Trophoblast cell (in vitro differentiated cells and primary cell): ENCODE measurements at regions not wholly inside any gene's neighbourhood (a gene's known extent, or its start where the extent isn't known, plus 50 kb on each side); places are given as distances from the start of the nearest gene placed in this dataset.

Source experiments
- DNase-seq, 2 donors: peaks; one replicate each; pipeline ENCODE4 v3.0.0-alpha.2; 2016
- H2AFZ ChIP-seq: 2 replicates; pipeline ENCODE4 v1.6.1; 2013; ENCODE audit warnings: low read length, moderate library complexity, mild to moderate bottlenecking; ENCODE audit not compliant: insufficient read depth, poor library complexity
- H2AK5ac ChIP-seq: 2 replicates; pipeline ENCODE4 v1.6.1; 2013; ENCODE audit warnings: mild to moderate bottlenecking, low read length
- H2BK120ac ChIP-seq: 2 replicates; pipeline ENCODE4 v1.6.1; 2013; ENCODE audit warnings: low read length, mild to moderate bottlenecking, moderate library complexity; ENCODE audit not compliant: insufficient read depth, poor library complexity
- H2BK12ac ChIP-seq: 2 replicates; pipeline ENCODE4 v1.6.1; 2013; ENCODE audit warnings: mild to moderate bottlenecking, low read length, moderate library complexity
- H2BK5ac ChIP-seq: 2 replicates; pipeline ENCODE4 v1.6.1; 2013; ENCODE audit warnings: low read length, low read depth, moderate library complexity, mild to moderate bottlenecking; ENCODE audit not compliant: poor library complexity
- H3K14ac ChIP-seq: 2 replicates; pipeline ENCODE4 v1.6.1; 2013; ENCODE audit warnings: mild to moderate bottlenecking, low read length
- H3K18ac ChIP-seq: 2 replicates; pipeline ENCODE4 v1.6.1; 2013; ENCODE audit warnings: mild to moderate bottlenecking, low read length
- H3K23ac ChIP-seq: 2 replicates; pipeline ENCODE4 v1.6.1; 2013; ENCODE audit warnings: low read length
- H3K27ac ChIP-seq: 2 replicates; pipeline ENCODE4 v1.5.1; 2013; ENCODE audit warnings: low read depth, mild to moderate bottlenecking, inconsistent platforms, low read length, moderate library complexity
- H3K27me3 ChIP-seq: 2 replicates; pipeline ENCODE4 v1.6.1; 2013; ENCODE audit warnings: inconsistent platforms, mild to moderate bottlenecking, low read length, moderate library complexity; ENCODE audit not compliant: insufficient read depth
- H3K36me3 ChIP-seq, 2 experiments: 1 replicate in 1 of 2; 2 replicates in 1 of 2; pipeline ENCODE4 v1.6.1; 2013; ENCODE audit warnings: low read length in 2 of 2, mild to moderate bottlenecking in 2 of 2, moderate library complexity in 1 of 2; ENCODE audit not compliant: insufficient read depth in 2 of 2, control insufficient read depth in 1 of 2
- H3K4ac ChIP-seq: 2 replicates; pipeline ENCODE4 v1.6.1; 2013; ENCODE audit warnings: low read depth, mild to moderate bottlenecking, low read length, moderate library complexity
- H3K4me1 ChIP-seq, 2 experiments: 1 replicate in 1 of 2; 2 replicates in 1 of 2; pipeline ENCODE4 v1.6.1; 2013; ENCODE audit warnings: low read length in 2 of 2, mild to moderate bottlenecking in 2 of 2, moderate library complexity in 1 of 2; ENCODE audit not compliant: insufficient read depth in 2 of 2, control insufficient read depth in 1 of 2
- H3K4me2 ChIP-seq: 2 replicates; pipeline ENCODE4 v1.6.1; 2013; ENCODE audit warnings: inconsistent platforms, mild to moderate bottlenecking, low read length, moderate library complexity
- H3K4me3 ChIP-seq: 2 replicates; pipeline ENCODE4 v1.5.1; 2013; ENCODE audit warnings: mild to moderate bottlenecking, low read depth, low read length, inconsistent platforms
- H3K79me1 ChIP-seq: one replicate; pipeline ENCODE4 v1.6.1; 2013; ENCODE audit warnings: low read length
- H3K79me2 ChIP-seq: 2 replicates; pipeline ENCODE4 v1.6.1; 2013; ENCODE audit warnings: low read length, mild to moderate bottlenecking; ENCODE audit not compliant: control insufficient read depth, insufficient read depth, poor library complexity
- H3K9ac ChIP-seq: 2 replicates; pipeline ENCODE4 v1.6.1; 2013; ENCODE audit warnings: mild to moderate bottlenecking, low read length
- H3K9me3 ChIP-seq: 2 replicates; pipeline ENCODE4 v1.6.1; 2013; ENCODE audit warnings: low read depth, mild to moderate bottlenecking, control low read depth, inconsistent platforms, low read length; ENCODE audit not compliant: insufficient read depth
- H4K12ac ChIP-seq: 2 replicates; pipeline ENCODE4 v1.6.1; 2013; ENCODE audit warnings: low read depth, mild to moderate bottlenecking, low read length, moderate library complexity
- H4K8ac ChIP-seq: 2 replicates; pipeline ENCODE4 v1.6.1; 2013; ENCODE audit warnings: low read depth, mild to moderate bottlenecking, low read length, moderate library complexity
- H4K91ac ChIP-seq: one replicate; pipeline ENCODE4 v1.6.1; 2013; ENCODE audit warnings: low read depth, mild to moderate bottlenecking, low read length, moderate library complexity
- WGBS: extraction: QIAGEN DNeasy Blood & Tissue Kit; methylation state at CpG from one replicate; pipeline ENCODE4 v1.1.7; 2013; ENCODE audit warnings: missing lambda C conversion rate; ENCODE audit not compliant: insufficient read length, insufficient coverage; ENCODE audit errors: extremely low coverage; 5-methylcytosine and 5-hydroxymethylcytosine counted together

DNA sequence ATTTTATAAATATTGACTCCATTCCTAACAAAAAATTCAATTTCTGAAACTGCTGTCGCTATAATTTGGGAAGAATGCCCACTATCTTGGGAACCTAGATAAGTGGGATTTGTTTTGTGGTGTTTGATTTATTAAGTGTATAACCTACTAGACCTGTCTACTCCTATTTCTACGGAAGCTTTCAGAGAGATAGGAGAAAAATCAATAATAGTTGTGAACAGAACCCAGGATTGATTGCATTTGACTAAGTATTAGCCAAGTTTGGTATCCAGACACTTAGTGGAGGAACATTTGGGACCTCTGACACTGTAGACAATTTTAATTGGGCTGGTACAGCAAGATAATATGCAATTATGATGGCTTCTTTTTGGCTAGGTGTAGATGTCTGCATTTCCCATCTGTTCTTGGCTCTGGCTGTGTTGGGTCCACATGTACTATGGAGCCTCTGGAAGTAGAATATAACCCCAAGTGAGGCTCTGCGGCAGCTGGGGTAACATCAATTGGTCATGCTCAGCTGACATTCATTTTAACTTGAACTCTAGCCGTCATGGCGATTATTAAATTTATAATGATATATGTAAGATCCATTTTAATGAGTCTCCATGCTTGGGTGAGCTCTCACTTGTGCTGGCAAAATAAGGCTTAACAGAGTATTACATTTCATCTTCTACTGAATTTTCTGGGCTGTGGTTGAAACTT is 111.5 kb upstream of the E2F8 start:
- H3K27ac ChIP-seq = no peak overlapping the region
- H4K91ac ChIP-seq = no peak overlapping the region
- H3K23ac ChIP-seq = no peak overlapping the region
- H3K79me1 ChIP-seq = no peaks in the 10 kb centered on the region
- no peak overlapping the region for H2BK5ac ChIP-seq
- H3K4ac ChIP-seq = no peak overlapping the region
- no peak overlapping the region for H2AK5ac ChIP-seq
- no peaks in the 10 kb centered on the region for H3K9me3 ChIP-seq
- no peak overlapping the region for H3K14ac ChIP-seq
- no peak overlapping the region for H2BK120ac ChIP-seq
- no CpG with 5 or more reads among the region's 5 CpGs for WGBS
- no peak for DNase-seq
- H3K79me2 ChIP-seq = no peaks in the 10 kb centered on the region
- H3K36me3 ChIP-seq = no peaks in the 10 kb centered on the region
- peaks cover 8% of the 10 kb centered on the region for H3K27me3 ChIP-seq
- no peak overlapping the region for H3K18ac ChIP-seq
- no peak overlapping the region for H3K9ac ChIP-seq
- H4K12ac ChIP-seq = no peak overlapping the region
- no peak overlapping the region for H2AFZ ChIP-seq
- no peak overlapping the region for H3K4me3 ChIP-seq
- no peak overlapping the region for H3K4me2 ChIP-seq
- H3K4me1 ChIP-seq = no peaks in the 10 kb centered on the region
- no peak overlapping the region for H4K8ac ChIP-seq
- no peak overlapping the region for H2BK12ac ChIP-seq

- Histone ChIP-seq H3K79me1 (no peaks in the 10 kb centered on the region), H2BK120ac (no peak overlapping the region), H3K79me2 (no peaks in the 10 kb centered on the region), H2AFZ (no peak overlapping the region), H4K8ac (no peak overlapping the region), H3K18ac (no peak overlapping the region), H3K4ac (no peak overlapping the region), H3K4me3 (no peak overlapping the region), H3K27ac (no peak overlapping the region), H4K91ac (no peak overlapping the region), H3K14ac (no peak overlapping the region), H2AK5ac (no peak overlapping the region), H3K23ac (no peak overlapping the region), H3K9ac (no peak overlapping the region), H2BK5ac (no peak overlapping the region), H4K12ac (no peak overlapping the region), H2BK12ac (no peak overlapping the region), H3K9me3 (no peaks in the 10 kb centered on the region), H3K27me3 (peaks cover 13% of the 10 kb centered on the region), H3K4me2 (no peak overlapping the region), H3K36me3 (no peaks in the 10 kb centered on the region), H3K4me1 (no peaks in the 10 kb centered on the region)
- no CpG with 5 or more reads among the region's 4 CpGs for WGBS
- no peak for DNase-seq
Observed at GRCh38 chr11:19351426-19351825, 110.7 kb upstream of the E2F8 start.

- no peak overlapping the region for H2BK120ac ChIP-seq
- H3K4me2 ChIP-seq = no peak overlapping the region
- no peaks in the 10 kb centered on the region for H3K36me3 ChIP-seq
- no peak for DNase-seq
- H3K18ac ChIP-seq = no peak overlapping the region
- H3K4me3 ChIP-seq = no peak overlapping the region
- no peak overlapping the region for H3K23ac ChIP-seq
- WGBS = no CpG with 5 or more reads among the region's 11 CpGs
- no peak overlapping the region for H2BK12ac ChIP-seq
- no peak overlapping the region for H2AFZ ChIP-seq
- H2AK5ac ChIP-seq = no peak overlapping the region
- peaks cover 2 to 4% of the 10 kb centered on the region in 2 experiments for H3K4me1 ChIP-seq
- peaks cover 4% of the 10 kb centered on the region for H3K9me3 ChIP-seq
- no peak overlapping the region for H3K27ac ChIP-seq
- peaks cover 26% of the 10 kb centered on the region for H3K27me3 ChIP-seq
- no peak overlapping the region for H4K91ac ChIP-seq
- H4K8ac ChIP-seq = no peak overlapping the region
- no peak overlapping the region for H3K14ac ChIP-seq
- H3K79me2 ChIP-seq = no peaks in the 10 kb centered on the region
- no peak overlapping the region for H3K9ac ChIP-seq
- no peak overlapping the region for H3K4ac ChIP-seq
- H4K12ac ChIP-seq = no peak overlapping the region
- no peak overlapping the region for H2BK5ac ChIP-seq
- no peaks in the 10 kb centered on the region for H3K79me1 ChIP-seq
Observed at GRCh38 chr11:19350160-19350559, 109.4 kb upstream of the E2F8 start.

GRCh38 chr11:19349340-19350025 is 108.7 kb upstream of the E2F8 start:
- no peak overlapping the region for H3K14ac ChIP-seq
- H3K27ac ChIP-seq = no peak overlapping the region
- peaks cover 2 to 4% of the 10 kb centered on the region in 2 experiments for H3K4me1 ChIP-seq
- H3K4me3 ChIP-seq = no peak overlapping the region
- no peak overlapping the region for H2BK12ac ChIP-seq
- WGBS = no CpG with 5 or more reads among the region's 17 CpGs
- peaks cover 33% of the 10 kb centered on the region for H3K27me3 ChIP-seq
- no peak overlapping the region for H4K8ac ChIP-seq
- no peak overlapping the region for H2AFZ ChIP-seq
- H3K4me2 ChIP-seq = no peak overlapping the region
- H3K79me2 ChIP-seq = no peaks in the 10 kb centered on the region
- no peak overlapping the region for H3K23ac ChIP-seq
- DNase-seq = no peak
- no peak overlapping the region for H4K12ac ChIP-seq
- no peak overlapping the region for H3K18ac ChIP-seq
- no peaks in the 10 kb centered on the region for H3K36me3 ChIP-seq
- no peak overlapping the region for H2BK120ac ChIP-seq
- H3K9me3 ChIP-seq = peaks cover 4% of the 10 kb centered on the region
- no peak overlapping the region for H3K4ac ChIP-seq
- H3K9ac ChIP-seq = no peak overlapping the region
- H3K79me1 ChIP-seq = no peaks in the 10 kb centered on the region
- no peak overlapping the region for H4K91ac ChIP-seq
- H2AK5ac ChIP-seq = no peak overlapping the region
- H2BK5ac ChIP-seq = no peak overlapping the region
